Ovary (tissue), 3 donors: ENCODE measurements at regions not wholly inside any gene's neighbourhood (a gene's known extent, or its start where the extent isn't known, plus 50 kb on each side); places are given as distances from the start of the nearest gene placed in this dataset.

Experiments used
- EP300 ChIP-seq: sonication (generic); formaldehyde crosslinking; IDR thresholded peaks from one replicate; pipeline ENCODE4 v1.6.1; 2017; ENCODE audit warnings: antibody characterized with exemption
- TF ChIP-seq, protein P1 (sequence below), 3 donors: fragments of 450-650 bp in 2 of 3; fragments of 200-600 bp in 1 of 3; IDR thresholded peaks; one replicate each; pipeline versions ENCODE4 v1.5.1 to v1.8.0; 2016 to 2022; ENCODE audit warnings: antibody characterized with exemption in 3 of 3, mild to moderate bottlenecking in 1 of 3
- donor health status: DM: no; HTN: no; CAD: no.

DNA sequence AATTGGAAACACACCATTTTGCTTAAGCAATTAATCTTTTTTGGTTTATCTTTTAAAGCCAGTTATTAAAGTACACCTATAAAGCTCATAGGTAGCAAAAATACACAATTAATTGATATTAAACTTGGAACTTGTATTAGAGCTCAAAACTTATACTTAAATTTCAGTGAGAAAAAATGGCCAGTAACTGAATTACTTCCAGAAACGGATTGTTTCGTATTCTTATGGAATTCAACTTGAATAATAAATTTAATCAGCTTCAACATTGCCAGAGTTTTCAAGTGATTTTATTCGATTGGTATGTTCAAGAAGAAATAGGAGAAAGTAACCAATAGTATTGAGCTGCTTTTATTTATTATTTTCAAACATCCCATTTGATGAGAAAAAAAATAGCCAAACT lies 112.7 kb upstream of the PDE10A start:
- TF ChIP-seq, protein P1, sequence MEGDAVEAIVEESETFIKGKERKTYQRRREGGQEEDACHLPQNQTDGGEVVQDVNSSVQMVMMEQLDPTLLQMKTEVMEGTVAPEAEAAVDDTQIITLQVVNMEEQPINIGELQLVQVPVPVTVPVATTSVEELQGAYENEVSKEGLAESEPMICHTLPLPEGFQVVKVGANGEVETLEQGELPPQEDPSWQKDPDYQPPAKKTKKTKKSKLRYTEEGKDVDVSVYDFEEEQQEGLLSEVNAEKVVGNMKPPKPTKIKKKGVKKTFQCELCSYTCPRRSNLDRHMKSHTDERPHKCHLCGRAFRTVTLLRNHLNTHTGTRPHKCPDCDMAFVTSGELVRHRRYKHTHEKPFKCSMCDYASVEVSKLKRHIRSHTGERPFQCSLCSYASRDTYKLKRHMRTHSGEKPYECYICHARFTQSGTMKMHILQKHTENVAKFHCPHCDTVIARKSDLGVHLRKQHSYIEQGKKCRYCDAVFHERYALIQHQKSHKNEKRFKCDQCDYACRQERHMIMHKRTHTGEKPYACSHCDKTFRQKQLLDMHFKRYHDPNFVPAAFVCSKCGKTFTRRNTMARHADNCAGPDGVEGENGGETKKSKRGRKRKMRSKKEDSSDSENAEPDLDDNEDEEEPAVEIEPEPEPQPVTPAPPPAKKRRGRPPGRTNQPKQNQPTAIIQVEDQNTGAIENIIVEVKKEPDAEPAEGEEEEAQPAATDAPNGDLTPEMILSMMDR (IDR thresholded peaks at IDR 0.05), result no peak
- no peak for TF ChIP-seq EP300
